GM23248 (cell line): ENCODE measurements at regions not wholly inside any gene's neighbourhood (a gene's known extent, or its start where the extent isn't known, plus 50 kb on each side); places are given as distances from the start of the nearest gene placed in this dataset.

ENCODE experiments used
- EZH2 ChIP-seq: fragments of 200-600 bp; sonication (generic); IDR thresholded peaks from 2 replicates; pipeline ENCODE4 v1.6.1; 2018; ENCODE audit warnings: antibody characterized with exemption, mild to moderate bottlenecking; ENCODE audit not compliant: insufficient read depth, poor library complexity, severe bottlenecking
- EZH2phosphoT487 ChIP-seq: fragments of 200-600 bp; sonication (generic); IDR thresholded peaks from 2 replicates; pipeline ENCODE4 v1.6.1; 2018; ENCODE audit warnings: antibody characterized with exemption, moderate library complexity, mild to moderate bottlenecking, low read depth; ENCODE audit not compliant: insufficient read depth

DNA sequence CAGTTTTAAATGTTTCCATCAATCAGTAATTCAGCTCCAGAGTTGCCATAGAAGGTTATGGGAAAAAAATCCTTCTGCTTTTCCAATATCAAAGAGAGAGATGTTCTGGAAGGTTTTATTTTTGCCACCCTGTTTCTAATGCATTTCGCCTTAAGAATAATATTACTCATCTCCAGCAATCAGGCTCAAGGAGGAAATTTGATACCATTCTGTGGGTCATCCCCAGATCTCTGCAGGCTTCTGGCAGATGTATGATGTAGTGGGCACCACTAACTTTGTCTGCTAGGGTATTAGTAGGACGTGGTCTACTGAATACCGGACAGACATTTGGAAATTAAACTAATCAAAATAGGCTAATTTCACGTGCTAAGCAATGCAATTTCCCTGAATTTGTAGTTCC lies 645.4 kb upstream of the TENM3 start:
- TF ChIP-seq EZH2 = no peak
- TF ChIP-seq EZH2phosphoT487 = no peak
